ENCODE measurements at regions not wholly inside any gene's neighbourhood (a gene's known extent, or its start where the extent isn't known, plus 50 kb on each side); places are given as distances from the start of the nearest gene placed in this dataset.

- Histone ChIP-seq H3K36me3 (ENCODE audit: control insufficient read depth in 1 of 2, insufficient read depth in 2 of 2, low read length in 2 of 2) (no peaks in the 10 kb centered on the region), H3K27me3 (ENCODE audit: insufficient read depth, low read length) (no peaks in the 10 kb centered on the region), H3K4me1 (ENCODE audit: control insufficient read depth in 1 of 2, insufficient read depth in 2 of 2, low read length in 2 of 2) (no peaks in the 10 kb centered on the region), H3K27ac (ENCODE audit: low read depth, low read length) (no peak overlapping the region), H3K9me3 (ENCODE audit: control insufficient read depth in 1 of 2, insufficient read depth in 1 of 2, low read depth in 1 of 2, low read length in 2 of 2) (no peaks in the 10 kb centered on the region), H3K4me2 (ENCODE audit: low read length) (no peak overlapping the region), H2AFZ (ENCODE audit: low read depth, low read length, poor library complexity, severe bottlenecking) (no peak overlapping the region), H3K9me2 (ENCODE audit: insufficient read depth) (no peaks in the 10 kb centered on the region), H3K79me2 (ENCODE audit: insufficient read depth, low read length) (no peaks in the 10 kb centered on the region), H4K20me1 (ENCODE audit: insufficient read depth) (no peaks in the 10 kb centered on the region), H3K9ac (ENCODE audit: low read length) (no peak overlapping the region), H3K4me3 (replicated peaks in 1 of 2; ENCODE audit: low read depth in 1 of 2, low read length in 2 of 2) (no peak overlapping the region)
- RAD21 ChIA-PET (ENCODE audit: low non-redundant PET in 1 of 2, low total read pairs in 2 of 2, uncharacterized antibody in 2 of 2, unreplicated experiment in 2 of 2) = no interaction called here
- intact Hi-C loops (cut with micrococcal nuclease) = no loop called here
- no peak for DNase-seq (ENCODE audit: low read depth, low spot score)
- CTCF ChIA-PET = no interaction called here
- POLR2A ChIA-PET = no interaction called here
- BruUV-seq (replicated peaks) = no TSS peak
- ATAC-seq = no peak
- TF ChIP-seq CTCF (IDR thresholded peaks at IDR 0.05 in 2 of 3, conservative IDR thresholded peaks at IDR 0.05 in 1 of 3; ENCODE audit: borderline replicate concordance in 1 of 3, insufficient read depth in 1 of 3, low read depth in 2 of 3, low read length in 2 of 3) (no peak), POLR2AphosphoS5 (IDR thresholded peaks at IDR 0.05; ENCODE audit: low read depth, low read length) (no peak), ELF1 (IDR thresholded peaks at IDR 0.05; ENCODE audit: borderline replicate concordance, low read depth) (no peak), REST (IDR thresholded peaks at IDR 0.05; ENCODE audit: low read depth) (no peak), ZFX (IDR thresholded peaks at IDR 0.05) (no peak), EGR1 (IDR thresholded peaks at IDR 0.05; ENCODE audit: low read depth) (no peak), CEBPB (IDR thresholded peaks at IDR 0.05; ENCODE audit: low read depth) (no peak), POLR2A (IDR thresholded peaks at IDR 0.05; ENCODE audit: borderline replicate concordance, extremely low read depth, insufficient read depth, insufficient read length) (no peak), RAD21 (IDR thresholded peaks at IDR 0.05; ENCODE audit: low read depth) (no peak), JUND (IDR thresholded peaks at IDR 0.05) (no peak), YY1 (IDR thresholded peaks at IDR 0.05; ENCODE audit: extremely low read depth, insufficient replicate concordance, low read depth, low read length) (no peak), ZNF274 (IDR thresholded peaks at IDR 0.05; ENCODE audit: low read depth, low read length) (no peak), EZH2 (IDR thresholded peaks at IDR 0.05) (no peak), CBX3 (IDR thresholded peaks at IDR 0.05; ENCODE audit: low read depth) (no peak)
These were observed 107.8 kb downstream of the ZIC4 start for GRCh38 chr3:147298511-147298982.
